ENCODE measurements at regions not wholly inside any gene's neighbourhood (a gene's known extent, or its start where the extent isn't known, plus 50 kb on each side); places are given as distances from the start of the nearest gene placed in this dataset.
"Not testable (repeated sequence)": the region's sequence is repeated elsewhere in the genome, so short reads cannot be mapped to it uniquely, and the experiment has no call there.

- not testable (repeated sequence) for TF ChIP-seq ZBTB7A (CRISPR knock-in tag; IDR thresholded peaks at IDR 0.05); ZNF253 (CRISPR knock-in tag; IDR thresholded peaks at IDR 0.05; ENCODE audit: borderline replicate concordance); ZNF552 (CRISPR knock-in tag; IDR thresholded peaks at IDR 0.05; ENCODE audit: borderline replicate concordance)
Observed at GRCh38 chr7:150107283-150107682, 215.9 kb upstream of the LRRC61 start.
